IPS DF 19.7 (cell line): ENCODE measurements at regions not wholly inside any gene's neighbourhood (a gene's known extent, or its start where the extent isn't known, plus 50 kb on each side); places are given as distances from the start of the nearest gene placed in this dataset.
A peak's percentile ranks its signal among the peaks of the same experiment; 100 is the strongest.
"Not testable (repeated sequence)": the region's sequence is repeated elsewhere in the genome, so short reads cannot be mapped to it uniquely, and the experiment has no call there.

ENCODE experiments used
- DNase-seq: peaks from one replicate; pipeline ENCODE4 v3.0.0-alpha.2; 2013; ENCODE audit warnings: low read depth, low spot score

DNA sequence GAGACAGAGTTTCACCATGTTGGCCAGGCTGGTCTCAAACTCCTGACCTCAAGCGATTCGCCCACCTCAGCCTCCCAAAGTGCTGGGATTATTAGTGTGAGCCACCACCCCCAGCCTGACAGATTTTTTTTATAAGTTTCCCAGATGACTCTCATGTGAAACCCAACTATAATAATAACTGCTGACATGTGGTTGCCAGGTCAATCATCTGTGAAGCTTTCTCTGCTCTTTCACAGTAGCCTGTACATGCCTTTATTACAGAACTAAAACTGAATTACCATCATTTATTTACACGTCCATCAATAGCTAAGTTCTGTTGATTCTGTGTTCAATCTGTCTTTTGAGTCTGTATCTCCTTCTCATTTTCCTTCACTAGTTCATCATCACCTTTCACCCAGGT is 218.5 kb downstream of the RPS29 start:
- DNase-seq = no peak

DNA sequence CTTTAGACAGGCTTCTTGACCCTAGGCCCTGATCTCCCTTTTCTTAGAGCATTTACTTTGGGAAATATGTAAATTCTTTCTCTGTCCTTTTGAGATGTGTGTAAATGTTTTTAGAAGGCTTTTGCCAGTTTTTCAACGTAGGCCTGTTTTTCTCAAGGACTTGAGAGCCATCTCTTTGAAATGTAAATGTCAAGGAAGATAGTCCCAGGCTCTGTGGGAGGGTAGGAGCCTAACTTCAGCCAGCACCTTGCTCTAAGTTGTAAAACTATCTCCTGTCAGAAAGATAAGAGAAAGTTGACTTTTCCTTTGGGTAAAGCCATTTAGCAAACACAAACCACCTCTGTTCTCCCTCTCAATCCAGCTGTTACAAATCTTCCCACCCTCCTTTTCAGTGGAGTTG is 219.8 kb downstream of the RPS29 start:
- peak; percentile 7 for DNase-seq

DNA sequence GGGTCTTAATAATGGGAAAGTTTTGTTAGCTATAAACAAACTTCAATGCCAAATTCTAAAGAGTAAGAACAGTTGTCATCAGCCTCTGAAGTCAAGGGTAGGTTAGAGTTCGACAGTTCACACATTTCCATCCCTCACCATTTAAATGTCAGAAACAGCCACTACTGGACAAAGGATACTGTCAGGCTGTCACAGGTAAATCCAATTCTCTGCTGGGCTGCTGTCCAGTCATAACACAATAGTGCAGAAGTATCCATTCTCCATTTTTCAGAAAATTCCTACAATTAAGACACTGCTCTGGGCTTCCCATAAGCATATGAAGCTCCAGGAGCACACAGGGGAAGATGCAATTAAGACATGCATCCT is 221.4 kb downstream of the RPS29 start:
- DNase-seq = no peak

- DNase-seq = no peak
These were observed 222.1 kb downstream of the RPS29 start for GRCh38 chr14:49363821-49364751.

GRCh38 chr14:49362916-49363315 is 223.3 kb downstream of the RPS29 start:
- no peak for DNase-seq

GRCh38 chr14:49339130-49339529 is 247.1 kb downstream of the RPS29 start:
- no peak for DNase-seq

- DNase-seq = no peak
These were observed 266.4 kb downstream of the RPS29 start for GRCh38 chr14:49319810-49320209.

GRCh38 chr14:49315570-49315969 is 270.6 kb downstream of the RPS29 start:
- DNase-seq = no peak

- no peak for DNase-seq
These were observed 271.4 kb downstream of the RPS29 start for GRCh38 chr14:49314737-49315136.

DNA sequence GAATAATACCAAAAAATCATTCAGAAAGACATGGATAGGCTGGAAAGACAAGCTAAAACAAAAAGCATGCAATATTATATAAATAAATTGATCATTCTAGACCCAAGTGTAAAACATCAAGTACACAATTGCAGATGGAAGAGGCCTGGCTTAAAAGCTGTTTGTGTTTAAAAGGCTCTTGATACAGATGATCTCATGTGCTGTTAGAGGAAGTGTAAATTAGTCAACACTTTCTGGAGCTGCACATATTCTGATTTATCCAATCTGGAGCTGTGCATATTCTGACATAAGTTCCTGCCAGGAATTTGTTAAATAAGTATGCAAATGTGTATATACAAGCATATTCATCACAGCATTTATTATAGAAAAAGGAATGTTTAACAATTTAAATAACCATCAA is 273.1 kb downstream of the RPS29 start:
- no peak for DNase-seq

GRCh38 chr14:49310298-49310697 is 275.9 kb downstream of the RPS29 start:
- no peak for DNase-seq

- no peak for DNase-seq
These were observed 279.9 kb downstream of the RPS29 start for GRCh38 chr14:49306152-49306751.

DNA sequence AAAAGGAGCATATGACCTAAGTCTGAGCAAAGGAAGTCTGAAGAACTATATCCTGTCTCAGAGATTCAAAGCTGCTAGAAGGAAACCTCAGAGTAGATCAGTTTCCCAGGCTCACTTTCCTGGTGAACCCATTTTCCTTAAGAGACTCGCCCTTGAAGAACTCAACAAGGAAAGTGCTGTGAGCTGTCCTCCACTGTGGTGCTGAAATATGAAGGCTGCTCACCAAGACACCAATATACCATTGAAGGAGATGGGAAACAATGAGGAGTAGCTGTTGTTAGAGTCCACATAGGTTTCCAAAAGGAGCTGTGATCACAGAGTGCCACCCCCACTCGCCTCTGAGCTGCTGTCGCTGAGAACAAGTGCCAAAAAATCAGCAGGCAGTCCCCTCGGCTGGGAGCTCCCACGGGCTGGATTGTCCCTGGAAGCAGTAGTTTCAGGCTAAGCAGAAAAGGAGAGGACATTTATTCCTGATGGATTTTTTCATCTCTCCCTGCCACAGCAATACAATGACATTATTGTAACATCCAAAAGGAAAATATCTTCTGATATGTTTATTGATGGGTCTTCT is 282.1 kb downstream of the RPS29 start:
- DNase-seq = no peak

DNA sequence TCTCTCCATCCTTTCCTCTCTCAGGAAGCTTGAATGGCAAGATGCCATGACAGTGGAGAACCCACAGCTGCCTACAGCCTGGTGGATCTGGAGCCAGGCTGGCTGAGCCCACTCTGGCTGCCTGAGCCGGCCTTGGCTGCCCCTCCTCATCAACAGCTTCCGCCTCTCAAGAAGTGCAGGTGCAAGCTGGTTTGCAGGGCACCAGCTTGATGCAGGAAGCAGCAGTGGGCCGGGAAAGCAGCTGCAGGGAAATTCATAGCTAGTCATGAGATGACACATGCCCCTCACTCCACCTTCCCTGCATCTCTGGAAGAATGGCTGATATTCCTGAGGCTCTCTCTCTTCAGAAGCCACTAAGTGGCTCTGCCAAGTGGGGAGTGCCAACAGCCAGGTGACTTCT is 289.1 kb downstream of the RPS29 start:
- DNase-seq = no peak

GRCh38 chr14:49294621-49295148 is 291.5 kb downstream of the RPS29 start:
- DNase-seq = no peak

DNA sequence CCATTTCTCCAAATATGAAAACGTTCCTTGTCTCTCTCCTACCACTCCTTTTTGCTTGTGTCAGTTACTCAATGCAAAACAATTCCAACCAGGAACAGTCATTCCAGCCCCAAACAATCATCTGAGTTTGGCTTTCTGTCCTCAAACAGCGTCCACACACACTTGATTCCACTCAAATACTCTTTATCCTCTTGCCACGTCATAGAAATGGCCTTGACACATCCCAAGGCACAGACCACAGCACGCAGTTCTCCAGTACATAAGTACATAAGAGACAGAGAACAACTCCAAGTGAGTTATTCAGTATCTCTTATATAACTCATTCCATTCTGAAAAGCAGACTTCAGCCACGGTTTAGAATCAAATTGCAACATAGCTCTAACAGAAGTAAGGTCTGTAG is 299.2 kb downstream of the RPS29 start:
- no peak for DNase-seq

GRCh38 chr14:49286257-49286983 is 299.8 kb downstream of the RPS29 start:
- no peak for DNase-seq

- DNase-seq = no peak
These were observed 305.6 kb downstream of the RPS29 start for GRCh38 chr14:49280566-49280965.

GRCh38 chr14:49250517-49250916 is 335.7 kb downstream of the RPS29 start:
- DNase-seq = no peak

- no peak for DNase-seq
These were observed 336.1 kb downstream of the RPS29 start for GRCh38 chr14:49250109-49250508.

- no peak for DNase-seq
These were observed 337.2 kb downstream of the RPS29 start for GRCh38 chr14:49249022-49249421.

GRCh38 chr14:49243777-49244176 is 342.4 kb downstream of the RPS29 start:
- not testable (repeated sequence) for DNase-seq
